ENCODE measurements at regions not wholly inside any gene's neighbourhood (a gene's known extent, or its start where the extent isn't known, plus 50 kb on each side); places are given as distances from the start of the nearest gene placed in this dataset.

GRCh38 chr4:170248576-170248975 is 158.8 kb upstream of the AADAT start:
- TF ChIP-seq GATA3 (IDR thresholded peaks at IDR 0.05; ENCODE audit: low read depth, low read length) = no peak
- TF ChIP-seq GATA2 (IDR thresholded peaks at IDR 0.05; ENCODE audit: low read depth, low read length) = no peak

All from SH-SY5Y (cell line).